Mesenchymal stem cell (in vitro differentiated cells and primary cell): ENCODE measurements at regions not wholly inside any gene's neighbourhood (a gene's known extent, or its start where the extent isn't known, plus 50 kb on each side); places are given as distances from the start of the nearest gene placed in this dataset.
"Not testable (repeated sequence)": the region's sequence is repeated elsewhere in the genome, so short reads cannot be mapped to it uniquely, and the experiment has no call there.

Experiments used
- DNase-seq: peaks from one replicate; pipeline ENCODE4 v3.0.0-alpha.2; 2013
- H2AFZ ChIP-seq: one replicate; pipeline ENCODE4 v1.6.1; 2013; ENCODE audit warnings: low read depth, mild to moderate bottlenecking, control low read depth, inconsistent platforms, low read length, moderate library complexity
- H2AK5ac ChIP-seq: 2 replicates; pipeline ENCODE4 v1.6.1; 2013; ENCODE audit warnings: low read length, moderate library complexity, mild to moderate bottlenecking, inconsistent platforms; ENCODE audit not compliant: severe bottlenecking
- H2BK120ac ChIP-seq: one replicate; pipeline ENCODE4 v1.6.1; 2013; ENCODE audit warnings: low read depth, mild to moderate bottlenecking, inconsistent platforms, low read length, moderate library complexity
- H2BK12ac ChIP-seq, 2 experiments: one replicate each; pipeline ENCODE4 v1.6.1; 2013; ENCODE audit warnings: inconsistent platforms in 2 of 2, low read length in 2 of 2, mild to moderate bottlenecking in 2 of 2, moderate library complexity in 2 of 2, control low read depth in 1 of 2
- H2BK15ac ChIP-seq: one replicate; pipeline ENCODE4 v1.6.1; 2013; ENCODE audit warnings: mild to moderate bottlenecking, low read depth, inconsistent platforms; ENCODE audit not compliant: poor library complexity, severe bottlenecking
- H2BK5ac ChIP-seq: 2 replicates; pipeline ENCODE4 v1.6.1; 2013; ENCODE audit warnings: low read depth, mild to moderate bottlenecking, low read length, control low read depth, inconsistent platforms; ENCODE audit not compliant: poor library complexity, severe bottlenecking
- H3K14ac ChIP-seq, 2 experiments: one replicate each; pipeline ENCODE4 v1.6.1; 2013; ENCODE audit warnings: inconsistent platforms in 2 of 2, low read length in 2 of 2, control low read depth in 1 of 2, mild to moderate bottlenecking in 1 of 2, moderate library complexity in 1 of 2
- H3K18ac ChIP-seq, 2 experiments: one replicate each; pipeline ENCODE4 v1.6.1; 2013; ENCODE audit warnings: inconsistent platforms in 2 of 2, low read length in 2 of 2, control low read depth in 1 of 2, low read depth in 1 of 2, mild to moderate bottlenecking in 1 of 2
- H3K23ac ChIP-seq, 2 experiments: one replicate each; pipeline ENCODE4 v1.6.1; 2013; ENCODE audit warnings: inconsistent platforms in 2 of 2, low read length in 2 of 2, mild to moderate bottlenecking in 2 of 2, moderate library complexity in 2 of 2, control low read depth in 1 of 2
- H3K27ac ChIP-seq: 2 replicates; pipeline ENCODE4 v1.5.1; 2013; ENCODE audit warnings: mild to moderate bottlenecking, moderate library complexity, low read length, control low read depth, inconsistent platforms; ENCODE audit not compliant: poor library complexity, severe bottlenecking
- H3K27me3 ChIP-seq, 2 experiments: 2 replicates each; pipeline versions ENCODE4 v1.6.1 to v1.7.0; 2013; ENCODE audit warnings: low read length in 2 of 2, mild to moderate bottlenecking in 2 of 2, moderate library complexity in 2 of 2, control low read depth in 1 of 2, inconsistent platforms in 1 of 2; ENCODE audit not compliant: control insufficient read depth in 1 of 2, insufficient read depth in 1 of 2
- H3K36me3 ChIP-seq, 2 experiments: 2 replicates each; pipeline versions ENCODE4 v1.6.1 to v1.7.0; 2013; ENCODE audit warnings: low read length in 2 of 2, control low read depth in 1 of 2, inconsistent platforms in 1 of 2, low read depth in 1 of 2, mild to moderate bottlenecking in 1 of 2; ENCODE audit not compliant: insufficient read depth in 2 of 2, control insufficient read depth in 1 of 2
- H3K4ac ChIP-seq, 2 experiments: one replicate each; pipeline ENCODE4 v1.6.1; 2013; ENCODE audit warnings: inconsistent platforms in 2 of 2, low read length in 2 of 2, mild to moderate bottlenecking in 2 of 2, moderate library complexity in 2 of 2, control low read depth in 1 of 2, low read depth in 1 of 2
- H3K4me1 ChIP-seq: 2 replicates; pipeline ENCODE4 v1.6.1; 2013; ENCODE audit warnings: low read depth, low read length, control low read depth; ENCODE audit not compliant: control insufficient read depth, insufficient read depth
- H3K4me2 ChIP-seq: 2 replicates; pipeline ENCODE4 v1.6.1; 2013; ENCODE audit warnings: low read length, mild to moderate bottlenecking, inconsistent platforms; ENCODE audit not compliant: poor library complexity, severe bottlenecking
- H3K4me3 ChIP-seq, 2 experiments: 2 replicates each; pipeline versions ENCODE4 v1.5.1 to v1.7.0; 2013; ENCODE audit warnings: low read length in 2 of 2, mild to moderate bottlenecking in 2 of 2, control low read depth in 1 of 2, low read depth in 1 of 2; ENCODE audit not compliant: insufficient read depth in 1 of 2
- H3K79me1 ChIP-seq: replicated peaks from 2 replicates; pipeline ENCODE4 v1.6.1; 2013; ENCODE audit warnings: mild to moderate bottlenecking, control low read depth, low read length, inconsistent platforms; ENCODE audit not compliant: poor library complexity, severe bottlenecking
- H3K9ac ChIP-seq: 2 replicates; pipeline ENCODE4 v1.7.0; 2013; ENCODE audit warnings: mild to moderate bottlenecking, low read length, moderate library complexity
- H3K9me3 ChIP-seq: 2 replicates; pipeline ENCODE4 v1.7.0; 2013; ENCODE audit warnings: mild to moderate bottlenecking, low read length; ENCODE audit not compliant: control insufficient read depth
- H4K8ac ChIP-seq: one replicate; pipeline ENCODE4 v1.6.1; 2013; ENCODE audit warnings: inconsistent platforms, mild to moderate bottlenecking, low read length, moderate library complexity
- H4K91ac ChIP-seq: one replicate; pipeline ENCODE4 v1.6.1; 2013; ENCODE audit warnings: mild to moderate bottlenecking, low read length, inconsistent platforms
- WGBS: methylation state at CpG from one replicate; pipeline ENCODE4 v1.1.7; 2013; ENCODE audit warnings: mixed read lengths; 5-methylcytosine and 5-hydroxymethylcytosine counted together

DNA sequence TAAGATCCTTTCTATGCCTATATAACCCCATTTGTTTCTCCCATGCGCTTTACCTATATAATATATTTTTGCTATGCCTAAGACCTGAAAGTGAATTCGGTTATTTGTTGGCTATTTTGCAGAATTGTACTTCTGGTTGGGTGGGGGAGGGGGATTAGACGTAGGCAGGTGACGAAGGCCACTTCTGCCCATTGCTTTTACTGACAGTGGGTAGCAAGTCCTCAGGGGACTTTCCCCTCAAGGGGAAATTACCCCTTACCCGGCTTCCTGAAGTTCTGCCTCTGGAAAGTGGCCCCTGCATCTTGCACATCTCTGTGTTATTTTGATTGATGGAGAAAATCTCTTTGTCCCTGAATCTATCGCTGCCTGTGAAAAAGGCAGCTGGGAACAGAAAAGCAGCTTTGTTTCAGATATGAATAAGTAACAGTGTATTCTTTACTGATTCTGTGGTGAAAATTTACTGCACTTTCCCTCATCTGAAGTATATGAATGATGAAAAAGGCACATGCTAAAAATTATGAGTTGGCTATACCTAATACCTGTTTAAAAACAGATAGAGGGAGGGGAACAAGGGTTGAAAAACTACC lies 133.9 kb downstream of the UTRN start:
- Histone ChIP-seq H3K23ac (no peak overlapping the region), H3K4me1 (peaks cover 6% of the 10 kb centered on the region), H3K4me3 (no peak overlapping the region), H2BK15ac (no peak overlapping the region), H2AFZ (no peak overlapping the region), H3K27ac (no peak overlapping the region), H3K9ac (no peak overlapping the region), H2BK12ac (no peak overlapping the region), H3K79me1 (peaks cover 10% of the 10 kb centered on the region), H4K91ac (no peak overlapping the region), H3K14ac (no peak overlapping the region), H3K18ac (no peak overlapping the region), H2BK5ac (no peak overlapping the region), H2AK5ac (no peak overlapping the region), H3K9me3 (no peaks in the 10 kb centered on the region), H3K4ac (no peak overlapping the region), H4K8ac (no peak overlapping the region), H3K27me3 (no peaks in the 10 kb centered on the region), H3K36me3 (peaks cover 1 to 20% of the 10 kb centered on the region in 2 experiments), H3K4me2 (no peak overlapping the region), H2BK120ac (no peak overlapping the region)
- DNase-seq = no peak
- 94% methylated on average over 5 of the region's 6 CpGs for WGBS

GRCh38 chr6:144423167-144423566 lies 138.0 kb downstream of the UTRN start:
- H3K27me3 ChIP-seq = no peaks in the 10 kb centered on the region
- no peak overlapping the region for H3K4me2 ChIP-seq
- H3K9ac ChIP-seq = no peak overlapping the region
- H3K23ac ChIP-seq = no peak overlapping the region
- H3K4ac ChIP-seq = no peak overlapping the region
- H4K8ac ChIP-seq = no peak overlapping the region
- no peak overlapping the region for H2BK120ac ChIP-seq
- H3K79me1 ChIP-seq = peaks cover 16% of the 10 kb centered on the region
- H2AFZ ChIP-seq = no peak overlapping the region
- 73% methylated on average over 3 of the region's 3 CpGs for WGBS
- H2BK15ac ChIP-seq = no peak overlapping the region
- no peaks in the 10 kb centered on the region for H3K9me3 ChIP-seq
- H4K91ac ChIP-seq = no peak overlapping the region
- H2BK12ac ChIP-seq = no peak overlapping the region
- H3K4me1 ChIP-seq = peaks cover 2% of the 10 kb centered on the region
- no peak overlapping the region for H3K27ac ChIP-seq
- peaks cover 6 to 59% of the 10 kb centered on the region in 2 experiments for H3K36me3 ChIP-seq
- H3K18ac ChIP-seq = no peak overlapping the region
- no peak overlapping the region for H3K14ac ChIP-seq
- no peak overlapping the region for H2AK5ac ChIP-seq
- H2BK5ac ChIP-seq = no peak overlapping the region
- DNase-seq = no peak
- no peak overlapping the region for H3K4me3 ChIP-seq

DNA sequence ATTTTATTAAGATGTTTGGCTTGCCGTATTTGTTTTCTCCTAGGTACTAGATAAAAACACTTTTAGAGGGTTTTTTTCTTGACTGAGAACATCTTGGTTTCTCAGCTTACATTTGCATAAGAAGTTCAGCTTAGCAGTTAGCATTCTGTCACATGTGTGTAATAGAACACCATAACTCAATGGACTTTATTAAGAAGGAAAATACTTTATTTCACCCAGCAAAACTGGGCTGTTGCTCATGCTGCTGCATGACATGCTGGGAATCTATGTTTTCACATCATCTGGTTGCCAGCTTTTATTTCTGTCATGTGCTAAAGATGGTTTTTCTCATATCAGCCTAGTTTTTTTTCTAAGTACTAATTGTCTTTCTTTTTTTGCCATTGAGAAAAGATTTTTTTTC lies 144.6 kb downstream of the UTRN start:
- H2BK15ac ChIP-seq = no peak overlapping the region

DNA sequence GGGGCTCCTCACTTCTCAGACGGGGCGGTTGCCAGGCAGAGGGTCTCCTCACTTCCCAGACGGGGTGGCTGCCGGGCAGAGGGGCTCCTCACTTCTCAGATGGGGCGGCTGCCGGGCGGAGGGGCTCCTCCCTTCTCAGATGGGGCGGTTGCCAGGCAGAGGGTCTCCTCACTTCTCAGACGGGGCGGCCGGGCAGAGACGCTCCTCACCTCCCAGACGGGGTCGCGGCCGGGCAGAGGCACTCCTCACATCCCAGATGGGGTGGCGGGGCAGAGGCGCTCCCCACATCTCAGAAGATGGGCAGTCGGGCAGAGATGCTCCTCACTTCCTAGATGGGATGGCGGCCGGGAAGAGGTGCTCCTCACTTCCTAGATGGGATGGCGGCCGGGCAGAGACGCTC lies 148.3 kb downstream of the UTRN start:
- not testable (repeated sequence) for H3K23ac ChIP-seq, DNase-seq, H3K27me3 ChIP-seq, H2AK5ac ChIP-seq, H2AFZ ChIP-seq, H3K18ac ChIP-seq, H2BK12ac ChIP-seq, H3K9ac ChIP-seq, H3K9me3 ChIP-seq, H4K8ac ChIP-seq, H2BK15ac ChIP-seq, H3K4me1 ChIP-seq, H3K4me3 ChIP-seq, H4K91ac ChIP-seq, H2BK120ac ChIP-seq, H3K27ac ChIP-seq, H3K4ac ChIP-seq, H3K79me1 ChIP-seq, H2BK5ac ChIP-seq, H3K14ac ChIP-seq, H3K4me2 ChIP-seq
- WGBS = 96% methylated on average over 16 of the region's 24 CpGs
- peaks cover 9 to 61% of the 10 kb centered on the region in 2 experiments for H3K36me3 ChIP-seq

More for the DNA sequence above, 144.6 kb downstream of the UTRN start:
- Histone ChIP-seq H2BK120ac (no peak overlapping the region), H3K4me1 (peaks cover 4% of the 10 kb centered on the region), H3K27me3 (no peaks in the 10 kb centered on the region), H3K9ac (no peak overlapping the region), H4K8ac (no peak overlapping the region), H3K14ac (no peak overlapping the region), H3K79me1 (peaks cover 8% of the 10 kb centered on the region), H2BK12ac (no peak overlapping the region), H3K4me3 (no peak overlapping the region), H2AK5ac (no peak overlapping the region), H2BK5ac (no peak overlapping the region), H3K23ac (no peak overlapping the region), H4K91ac (no peak overlapping the region), H3K9me3 (no peaks in the 10 kb centered on the region), H3K36me3 (peaks cover 4 to 73% of the 10 kb centered on the region in 2 experiments), H3K4me2 (no peak overlapping the region), H2AFZ (no peak overlapping the region), H3K27ac (no peak overlapping the region), H3K4ac (no peak overlapping the region), H3K18ac (no peak overlapping the region)
- no peak for DNase-seq
- WGBS = 100% methylated on average over 1 of the region's 1 CpG
